ENCODE measurements at regions not wholly inside any gene's neighbourhood (a gene's known extent, or its start where the extent isn't known, plus 50 kb on each side); places are given as distances from the start of the nearest gene placed in this dataset.
"Not testable (repeated sequence)": the region's sequence is repeated elsewhere in the genome, so short reads cannot be mapped to it uniquely, and the experiment has no call there.

DNA sequence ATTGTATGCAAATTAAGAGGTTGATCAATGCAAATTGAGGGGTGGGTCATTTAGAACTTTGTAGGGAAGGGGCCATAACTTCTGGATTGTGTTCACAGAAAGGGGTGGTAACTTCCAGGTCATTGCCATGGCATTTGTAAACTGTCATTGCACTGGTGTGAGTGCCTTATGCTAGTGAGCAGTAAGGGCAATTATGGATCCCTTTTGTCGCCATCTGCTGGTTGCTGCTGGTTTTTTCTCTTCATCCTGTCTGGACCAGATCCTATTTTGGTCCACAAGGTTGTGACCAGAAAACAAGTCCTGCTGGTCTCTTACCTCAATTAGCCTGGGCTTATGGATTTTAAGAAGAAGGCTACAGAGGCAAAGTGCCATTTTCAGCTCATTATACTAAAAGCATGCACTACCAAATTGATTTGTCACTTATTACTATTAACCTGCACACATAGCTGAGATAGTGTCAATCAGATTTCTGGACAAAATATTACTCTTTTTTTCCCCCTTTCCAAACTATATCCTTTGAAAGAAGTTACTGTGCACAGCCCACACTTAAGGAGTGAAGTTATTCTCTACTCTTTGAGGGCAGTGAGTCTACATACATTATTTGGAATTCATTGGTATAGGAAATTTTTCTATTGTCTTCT, 196.2 kb downstream of the ZC3H11B start:
- Histone ChIP-seq H3K27me3 (replicated peaks; ENCODE audit: control insufficient read depth, insufficient read depth, low read length) (no peaks in the 10 kb centered on the region), H3K4me3 (replicated peaks; ENCODE audit: low read depth, low read length) (no peak overlapping the region), H3K36me3 (ENCODE audit: control insufficient read depth, insufficient read depth, low read length) (no peaks in the 10 kb centered on the region)
- TF ChIP-seq, protein P1, sequence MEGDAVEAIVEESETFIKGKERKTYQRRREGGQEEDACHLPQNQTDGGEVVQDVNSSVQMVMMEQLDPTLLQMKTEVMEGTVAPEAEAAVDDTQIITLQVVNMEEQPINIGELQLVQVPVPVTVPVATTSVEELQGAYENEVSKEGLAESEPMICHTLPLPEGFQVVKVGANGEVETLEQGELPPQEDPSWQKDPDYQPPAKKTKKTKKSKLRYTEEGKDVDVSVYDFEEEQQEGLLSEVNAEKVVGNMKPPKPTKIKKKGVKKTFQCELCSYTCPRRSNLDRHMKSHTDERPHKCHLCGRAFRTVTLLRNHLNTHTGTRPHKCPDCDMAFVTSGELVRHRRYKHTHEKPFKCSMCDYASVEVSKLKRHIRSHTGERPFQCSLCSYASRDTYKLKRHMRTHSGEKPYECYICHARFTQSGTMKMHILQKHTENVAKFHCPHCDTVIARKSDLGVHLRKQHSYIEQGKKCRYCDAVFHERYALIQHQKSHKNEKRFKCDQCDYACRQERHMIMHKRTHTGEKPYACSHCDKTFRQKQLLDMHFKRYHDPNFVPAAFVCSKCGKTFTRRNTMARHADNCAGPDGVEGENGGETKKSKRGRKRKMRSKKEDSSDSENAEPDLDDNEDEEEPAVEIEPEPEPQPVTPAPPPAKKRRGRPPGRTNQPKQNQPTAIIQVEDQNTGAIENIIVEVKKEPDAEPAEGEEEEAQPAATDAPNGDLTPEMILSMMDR (IDR thresholded peaks at IDR 0.05; ENCODE audit: insufficient read depth, low read length, poor library complexity, severe bottlenecking), result peak; percentile 69
- DNase-seq (ENCODE audit: extremely low read depth, insufficient read length), result no peak

DNA sequence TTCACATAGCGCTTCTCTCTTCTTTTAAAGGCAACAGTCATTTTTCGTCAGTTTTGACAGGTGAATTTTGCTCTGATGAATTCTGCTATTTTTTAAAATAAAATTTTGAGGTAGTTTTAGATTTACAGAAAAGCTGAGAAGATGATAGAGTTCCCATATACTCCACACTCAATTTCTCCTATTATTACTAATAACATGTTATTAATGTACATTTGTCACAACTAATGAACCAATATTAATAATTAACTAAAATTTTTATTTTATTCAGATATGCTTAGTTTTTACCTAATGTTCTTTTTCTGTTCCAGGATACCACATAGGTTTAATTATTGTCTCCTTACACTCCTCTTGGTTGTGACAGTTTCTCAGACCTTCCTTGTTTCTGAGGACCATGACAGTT, 197.0 kb downstream of the ZC3H11B start:
- DNase-seq (ENCODE audit: extremely low read depth, insufficient read length), result no peak
- TF ChIP-seq, protein P1 (IDR thresholded peaks at IDR 0.05; ENCODE audit: insufficient read depth, low read length, poor library complexity, severe bottlenecking), result no peak
- H3K4me3 ChIP-seq (replicated peaks; ENCODE audit: low read depth, low read length), result no peak overlapping the region
- H3K27me3 ChIP-seq (replicated peaks; ENCODE audit: control insufficient read depth, insufficient read depth, low read length), result no peaks in the 10 kb centered on the region
- H3K36me3 ChIP-seq (ENCODE audit: control insufficient read depth, insufficient read depth, low read length), result no peaks in the 10 kb centered on the region

DNA sequence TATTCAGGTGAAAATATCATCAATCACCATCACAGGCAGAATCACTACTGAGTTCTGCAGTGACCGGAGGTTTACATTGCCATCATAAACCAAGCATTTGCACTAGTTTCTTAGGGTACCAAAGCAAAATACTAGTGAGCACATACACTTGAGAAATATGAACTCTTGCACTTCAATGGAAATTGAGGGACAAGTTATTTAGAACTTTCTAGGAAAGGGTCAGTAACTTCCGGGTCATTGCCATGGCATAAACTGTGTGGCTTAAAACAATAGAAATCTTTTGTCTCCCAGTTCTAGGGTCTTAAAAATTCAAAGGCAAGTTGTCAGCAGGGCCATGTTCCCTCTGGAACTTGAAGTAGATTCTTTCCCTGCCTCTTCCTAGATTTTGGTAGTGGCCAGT, 197.5 kb downstream of the ZC3H11B start:
- TF ChIP-seq, protein P1 (IDR thresholded peaks at IDR 0.05; ENCODE audit: insufficient read depth, low read length, poor library complexity, severe bottlenecking), result no peak
- no peaks in the 10 kb centered on the region for H3K36me3 ChIP-seq (ENCODE audit: control insufficient read depth, insufficient read depth, low read length)
- no peak overlapping the region for H3K4me3 ChIP-seq (replicated peaks; ENCODE audit: low read depth, low read length)
- H3K27me3 ChIP-seq (replicated peaks; ENCODE audit: control insufficient read depth, insufficient read depth, low read length), result no peaks in the 10 kb centered on the region
- DNase-seq (ENCODE audit: extremely low read depth, insufficient read length), result no peak

DNA sequence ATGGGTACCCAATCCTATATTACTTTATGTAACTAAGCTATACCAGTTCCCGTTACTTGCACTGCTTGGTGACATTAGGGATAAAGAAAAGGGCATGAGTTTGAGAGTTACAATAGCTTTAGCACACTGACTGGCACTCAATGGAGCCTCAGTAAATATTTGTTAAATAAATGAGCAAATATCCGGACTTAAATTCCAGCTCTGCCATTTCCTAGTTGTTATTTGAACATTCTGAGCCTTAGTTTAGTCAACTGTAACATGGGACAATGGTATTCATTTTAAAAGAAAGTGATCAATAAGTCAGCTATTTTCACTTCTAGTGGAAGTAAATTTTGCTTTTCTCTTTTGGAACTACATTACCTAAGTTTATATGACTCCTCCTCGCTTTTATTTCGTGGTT, 198.7 kb downstream of the ZC3H11B start:
- DNase-seq (ENCODE audit: extremely low read depth, insufficient read length), result no peak
- TF ChIP-seq, protein P1 (IDR thresholded peaks at IDR 0.05; ENCODE audit: insufficient read depth, low read length, poor library complexity, severe bottlenecking), result no peak

DNA sequence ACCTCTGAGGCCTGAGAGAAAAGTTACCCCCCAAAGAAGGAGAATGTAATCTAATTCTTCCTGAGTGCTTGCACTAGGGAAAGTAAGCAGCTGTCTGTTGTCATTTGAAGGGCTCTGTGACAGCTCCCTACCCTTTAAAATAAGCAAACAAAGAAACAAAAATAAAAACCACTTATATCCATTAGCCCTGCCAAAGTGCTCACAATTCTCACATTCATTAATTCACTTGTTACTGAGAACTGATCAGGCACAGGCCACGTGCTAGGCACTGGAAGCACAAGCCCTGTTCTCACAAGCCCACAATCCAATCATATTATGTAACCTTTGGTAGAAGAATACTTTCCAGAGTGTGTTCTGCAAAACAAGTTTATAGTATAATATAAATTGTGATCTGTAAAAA, 199.4 kb downstream of the ZC3H11B start:
- H3K36me3 ChIP-seq (ENCODE audit: control insufficient read depth, insufficient read depth, low read length), result no peaks in the 10 kb centered on the region
- TF ChIP-seq, protein P1 (IDR thresholded peaks at IDR 0.05; ENCODE audit: insufficient read depth, low read length, poor library complexity, severe bottlenecking), result no peak
- H3K4me3 ChIP-seq (replicated peaks; ENCODE audit: low read depth, low read length), result no peak overlapping the region
- no peaks in the 10 kb centered on the region for H3K27me3 ChIP-seq (replicated peaks; ENCODE audit: control insufficient read depth, insufficient read depth, low read length)
- DNase-seq (ENCODE audit: extremely low read depth, insufficient read length), result no peak

More for the DNA sequence above, 198.7 kb downstream of the ZC3H11B start:
- no peak overlapping the region for H3K4me3 ChIP-seq (replicated peaks; ENCODE audit: low read depth, low read length)
- H3K27me3 ChIP-seq (replicated peaks; ENCODE audit: control insufficient read depth, insufficient read depth, low read length), result no peaks in the 10 kb centered on the region
- H3K36me3 ChIP-seq (ENCODE audit: control insufficient read depth, insufficient read depth, low read length), result no peaks in the 10 kb centered on the region

DNA sequence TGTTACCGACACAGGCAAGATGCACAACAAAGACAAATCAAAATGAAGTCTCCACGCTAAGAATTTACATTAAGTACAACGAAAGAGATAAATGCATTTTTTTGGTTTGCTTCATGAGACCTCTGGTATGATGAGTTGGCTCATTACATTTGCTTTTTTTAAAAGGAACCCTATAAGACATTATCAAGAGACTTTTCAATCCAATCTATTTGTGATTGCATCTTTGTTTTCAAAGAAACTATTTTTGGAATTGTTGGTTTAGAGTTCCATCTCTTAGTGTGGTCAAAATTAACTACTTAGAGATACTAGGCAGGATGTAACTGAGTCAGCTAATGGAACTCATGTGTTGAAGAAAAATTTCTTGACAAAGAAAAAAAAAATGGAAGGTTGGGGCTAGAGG, 200.1 kb downstream of the ZC3H11B start:
- no peak overlapping the region for H3K4me3 ChIP-seq (replicated peaks; ENCODE audit: low read depth, low read length)
- no peaks in the 10 kb centered on the region for H3K27me3 ChIP-seq (replicated peaks; ENCODE audit: control insufficient read depth, insufficient read depth, low read length)
- TF ChIP-seq, protein P1 (IDR thresholded peaks at IDR 0.05; ENCODE audit: insufficient read depth, low read length, poor library complexity, severe bottlenecking), result no peak
- no peak for DNase-seq (ENCODE audit: extremely low read depth, insufficient read length)
- H3K36me3 ChIP-seq (ENCODE audit: control insufficient read depth, insufficient read depth, low read length), result no peaks in the 10 kb centered on the region

DNA sequence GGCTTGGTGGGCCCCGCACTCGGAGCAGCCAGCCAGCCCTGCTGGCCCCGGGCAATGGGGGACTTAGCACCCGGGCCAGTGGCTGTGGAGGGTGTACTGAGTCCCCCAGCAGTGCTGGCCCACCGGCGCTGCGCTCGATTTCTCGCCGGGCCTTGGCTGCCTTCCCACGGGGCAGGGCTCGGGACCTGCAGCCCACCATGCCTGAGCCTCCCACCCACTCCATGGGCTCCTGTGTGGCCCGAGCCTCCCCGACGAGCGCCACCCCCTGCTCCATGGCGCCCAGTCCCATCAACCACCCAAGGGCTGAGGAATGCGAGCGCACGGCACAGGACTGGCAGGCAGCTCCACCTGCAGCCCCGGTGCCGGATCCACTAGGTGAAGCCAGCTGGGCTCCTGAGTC, 202.2 kb downstream of the ZC3H11B start:
- not testable (repeated sequence) for H3K36me3 ChIP-seq (ENCODE audit: control insufficient read depth, insufficient read depth, low read length); H3K4me3 ChIP-seq (replicated peaks; ENCODE audit: low read depth, low read length); H3K27me3 ChIP-seq (replicated peaks; ENCODE audit: control insufficient read depth, insufficient read depth, low read length); DNase-seq (ENCODE audit: extremely low read depth, insufficient read length)

Measured in GM06990 (cell line).